Thoracic aorta (tissue), 2 donors: ENCODE measurements at regions not wholly inside any gene's neighbourhood (a gene's known extent, or its start where the extent isn't known, plus 50 kb on each side); places are given as distances from the start of the nearest gene placed in this dataset.
"Not testable (repeated sequence)": the region's sequence is repeated elsewhere in the genome, so short reads cannot be mapped to it uniquely, and the experiment has no call there.

Experiments used
- ATAC-seq: fragments of 150-250 bp; one replicate; pipeline ENCODE4 v1.8.0; 2017; ENCODE audit warnings: low read depth; ENCODE audit not compliant: insufficient number of reproducible peaks, low FRiP score
- DNase-seq: peaks from one replicate; pipeline ENCODE4 v3.0.0-alpha.2; 2020; ENCODE audit warnings: low spot score
- H3K27ac ChIP-seq, 2 donors: fragments of 200-600 bp; sonication (generic); 1 replicate in 1 of 2; 2 replicates in 1 of 2; pipeline ENCODE4 v1.5.1; 2016; ENCODE audit warnings: mild to moderate bottlenecking in 2 of 2, moderate library complexity in 2 of 2
- H3K27me3 ChIP-seq: fragments of 200-600 bp; sonication (generic); replicated peaks from 2 replicates; pipeline ENCODE4 v1.6.0; 2016; ENCODE audit warnings: mild to moderate bottlenecking; ENCODE audit not compliant: insufficient read depth
- H3K36me3 ChIP-seq: fragments of 200-600 bp; sonication (generic); one replicate; pipeline ENCODE4 v1.5.1; 2016
- H3K4me1 ChIP-seq, 2 donors: fragments of 200-600 bp; sonication (generic); 1 replicate in 1 of 2; 2 replicates in 1 of 2; pipeline versions ENCODE4 v1.5.1 to v1.6.0; 2016; ENCODE audit warnings: low read depth in 2 of 2, mild to moderate bottlenecking in 1 of 2; ENCODE audit not compliant: control insufficient read depth in 1 of 2
- H3K4me3 ChIP-seq: fragments of 200-600 bp; sonication (generic); 2 replicates; pipeline ENCODE4 v1.5.1; 2016; ENCODE audit warnings: mild to moderate bottlenecking
- H3K9me3 ChIP-seq: fragments of 200-600 bp; sonication (generic); 2 replicates; pipeline ENCODE4 v1.5.1; 2016
- CTCF ChIP-seq: fragments of 200-600 bp; sonication (generic); IDR thresholded peaks from one replicate; pipeline ENCODE4 v1.5.1; 2019; ENCODE audit warnings: antibody characterized with exemption

GRCh38 chr2:14901737-14902136, 269.2 kb downstream of the LRATD1 start:
- H3K27me3 ChIP-seq: no peaks in the 10 kb centered on the region
- H3K4me1 ChIP-seq: no peaks in the 10 kb centered on the region
- no peak for ATAC-seq
- no peak overlapping the region for H3K4me3 ChIP-seq
- H3K9me3 ChIP-seq: no peaks in the 10 kb centered on the region
- TF ChIP-seq CTCF: no peak
- H3K36me3 ChIP-seq: no peaks in the 10 kb centered on the region
- DNase-seq: no peak
- H3K27ac ChIP-seq: no peak overlapping the region

- DNase-seq (no peak), ATAC-seq (no peak)
- H3K27ac ChIP-seq: no peak overlapping the region
- H3K36me3 ChIP-seq: no peaks in the 10 kb centered on the region
- no peaks in the 10 kb centered on the region for H3K4me1 ChIP-seq
- no peaks in the 10 kb centered on the region for H3K27me3 ChIP-seq
- H3K4me3 ChIP-seq: no peak overlapping the region
- no peaks in the 10 kb centered on the region for H3K9me3 ChIP-seq
- TF ChIP-seq CTCF: no peak
Measured at GRCh38 chr2:14902953-14903352, 270.4 kb downstream of the LRATD1 start.

- H3K4me1 ChIP-seq: no peaks in the 10 kb centered on the region
- ATAC-seq: no peak
- H3K27ac ChIP-seq: no peak overlapping the region
- DNase-seq: no peak
- no peaks in the 10 kb centered on the region for H3K27me3 ChIP-seq
- no peak overlapping the region for H3K4me3 ChIP-seq
- TF ChIP-seq CTCF: peak; percentile 21
- H3K9me3 ChIP-seq: no peaks in the 10 kb centered on the region
- H3K36me3 ChIP-seq: no peaks in the 10 kb centered on the region
Measured at GRCh38 chr2:14903709-14904374, 271.3 kb downstream of the LRATD1 start.

GRCh38 chr2:14904378-14904777, 271.9 kb downstream of the LRATD1 start:
- not testable (repeated sequence) for H3K9me3 ChIP-seq, DNase-seq, H3K4me3 ChIP-seq, H3K27me3 ChIP-seq, ATAC-seq, H3K36me3 ChIP-seq, H3K27ac ChIP-seq, H3K4me1 ChIP-seq

- H3K36me3 ChIP-seq: no peaks in the 10 kb centered on the region
- DNase-seq (no peak), ATAC-seq (no peak)
- no peak for TF ChIP-seq CTCF
- H3K27ac ChIP-seq: no peak overlapping the region
- H3K27me3 ChIP-seq: no peaks in the 10 kb centered on the region
- no peaks in the 10 kb centered on the region for H3K9me3 ChIP-seq
- no peaks in the 10 kb centered on the region for H3K4me1 ChIP-seq
- H3K4me3 ChIP-seq: no peak overlapping the region
Measured at GRCh38 chr2:14905571-14905970, 273.1 kb downstream of the LRATD1 start.

GRCh38 chr2:14907014-14907612, 274.6 kb downstream of the LRATD1 start:
- H3K4me1 ChIP-seq: no peaks in the 10 kb centered on the region
- no peak overlapping the region for H3K27ac ChIP-seq
- no peak for TF ChIP-seq CTCF
- DNase-seq: no peak
- no peaks in the 10 kb centered on the region for H3K27me3 ChIP-seq
- H3K9me3 ChIP-seq: no peaks in the 10 kb centered on the region
- ATAC-seq: no peak
- no peak overlapping the region for H3K4me3 ChIP-seq
- no peaks in the 10 kb centered on the region for H3K36me3 ChIP-seq
